Esophagus squamous epithelium (tissue), 4 donors: ENCODE measurements at regions not wholly inside any gene's neighbourhood (a gene's known extent, or its start where the extent isn't known, plus 50 kb on each side); places are given as distances from the start of the nearest gene placed in this dataset.

Experiments
- POLR2A ChIP-seq, 4 donors: fragments of 450-650 bp; IDR thresholded peaks; one replicate each; pipeline ENCODE4 v1.6.1; 2017; ENCODE audit warnings: antibody characterized with exemption in 4 of 4, mild to moderate bottlenecking in 4 of 4, moderate library complexity in 3 of 4
- TF ChIP-seq, protein P1 (sequence below), 6 experiments: fragments of 450-650 bp in 4 of 6; fragments of 200-600 bp in 2 of 6; sonication (generic) in 2 of 6; IDR thresholded peaks; one replicate each; pipeline ENCODE4 v1.5.1; 2016 to 2019; ENCODE audit warnings: antibody characterized with exemption in 6 of 6, mild to moderate bottlenecking in 4 of 6, moderate library complexity in 4 of 6

- TF ChIP-seq, protein P1, sequence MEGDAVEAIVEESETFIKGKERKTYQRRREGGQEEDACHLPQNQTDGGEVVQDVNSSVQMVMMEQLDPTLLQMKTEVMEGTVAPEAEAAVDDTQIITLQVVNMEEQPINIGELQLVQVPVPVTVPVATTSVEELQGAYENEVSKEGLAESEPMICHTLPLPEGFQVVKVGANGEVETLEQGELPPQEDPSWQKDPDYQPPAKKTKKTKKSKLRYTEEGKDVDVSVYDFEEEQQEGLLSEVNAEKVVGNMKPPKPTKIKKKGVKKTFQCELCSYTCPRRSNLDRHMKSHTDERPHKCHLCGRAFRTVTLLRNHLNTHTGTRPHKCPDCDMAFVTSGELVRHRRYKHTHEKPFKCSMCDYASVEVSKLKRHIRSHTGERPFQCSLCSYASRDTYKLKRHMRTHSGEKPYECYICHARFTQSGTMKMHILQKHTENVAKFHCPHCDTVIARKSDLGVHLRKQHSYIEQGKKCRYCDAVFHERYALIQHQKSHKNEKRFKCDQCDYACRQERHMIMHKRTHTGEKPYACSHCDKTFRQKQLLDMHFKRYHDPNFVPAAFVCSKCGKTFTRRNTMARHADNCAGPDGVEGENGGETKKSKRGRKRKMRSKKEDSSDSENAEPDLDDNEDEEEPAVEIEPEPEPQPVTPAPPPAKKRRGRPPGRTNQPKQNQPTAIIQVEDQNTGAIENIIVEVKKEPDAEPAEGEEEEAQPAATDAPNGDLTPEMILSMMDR (IDR thresholded peaks at IDR 0.05) = no peak
- no peak for TF ChIP-seq POLR2A (IDR thresholded peaks at IDR 0.05)
Measured at GRCh38 chr1:208918160-208918559, 665.4 kb upstream of the CAMK1G start.
